ENCODE measurements at regions not wholly inside any gene's neighbourhood (a gene's known extent, or its start where the extent isn't known, plus 50 kb on each side); places are given as distances from the start of the nearest gene placed in this dataset.
"Not testable (repeated sequence)": the region's sequence is repeated elsewhere in the genome, so short reads cannot be mapped to it uniquely, and the experiment has no call there.

DNA sequence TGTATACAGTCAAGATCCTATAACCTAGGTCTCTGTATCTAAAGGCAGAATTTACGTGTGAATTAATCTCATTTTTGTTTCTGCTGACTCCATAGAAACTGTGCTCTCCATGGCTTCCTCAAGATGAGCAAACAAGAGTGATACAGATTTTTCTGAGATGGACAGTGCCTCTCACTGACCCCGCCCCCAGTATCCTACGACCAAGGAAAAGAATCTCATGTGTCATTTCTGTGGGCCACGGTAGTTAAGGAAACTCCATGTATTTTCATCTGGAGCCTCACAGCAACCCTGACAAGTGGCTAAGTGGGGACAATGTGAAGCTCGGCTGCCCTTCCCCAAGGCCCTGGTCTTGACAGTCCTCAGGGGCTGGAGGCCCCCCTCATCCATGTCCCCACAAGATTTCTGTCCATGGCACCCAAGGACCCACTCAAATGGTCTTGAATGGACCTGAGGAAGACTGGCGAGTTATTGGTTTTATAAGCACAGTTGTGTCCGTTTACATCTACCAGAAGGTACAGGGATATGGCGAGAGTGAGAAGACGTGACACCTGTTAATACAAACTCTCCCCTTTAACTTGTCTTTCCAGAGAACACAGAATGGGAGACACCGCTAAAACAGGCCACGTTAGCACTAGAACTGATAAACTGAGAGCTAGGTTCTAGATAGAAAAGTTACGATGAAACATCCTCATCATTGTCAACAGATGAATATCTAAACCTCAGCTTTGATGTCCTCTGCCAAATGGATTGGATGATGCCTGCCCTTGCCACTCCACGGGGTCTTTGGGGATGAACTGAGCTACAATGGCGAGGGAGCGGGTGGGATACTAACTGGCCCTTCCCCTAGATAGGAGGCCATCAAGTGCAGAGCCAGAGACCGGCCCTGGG lies 108.4 kb upstream of the EGLN3 start:
- no peak for DNase-seq

DNA sequence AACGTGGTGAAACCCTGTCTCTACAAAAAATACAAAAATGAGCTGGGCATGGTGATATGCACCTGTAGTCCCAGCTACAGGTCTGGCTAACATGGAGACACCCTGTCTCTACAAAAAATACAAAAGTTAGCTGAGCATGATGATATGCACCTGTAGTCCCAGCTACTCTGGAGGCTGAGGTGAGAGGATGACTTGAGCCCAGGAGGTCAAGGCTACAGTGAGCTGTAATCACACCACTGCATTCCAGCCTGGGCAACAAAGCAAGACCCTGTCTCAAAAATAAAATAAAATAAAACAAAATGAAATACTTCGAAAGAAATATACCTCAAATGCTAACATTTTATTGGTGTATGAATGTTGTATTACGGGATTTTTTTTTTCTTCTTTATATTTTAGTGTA lies 107.6 kb upstream of the EGLN3 start:
- no peak for DNase-seq

GRCh38 chr14:34056046-34056445 lies 105.2 kb upstream of the EGLN3 start:
- DNase-seq: no peak

GRCh38 chr14:34055157-34055950 lies 104.5 kb upstream of the EGLN3 start:
- DNase-seq: no peak

DNA sequence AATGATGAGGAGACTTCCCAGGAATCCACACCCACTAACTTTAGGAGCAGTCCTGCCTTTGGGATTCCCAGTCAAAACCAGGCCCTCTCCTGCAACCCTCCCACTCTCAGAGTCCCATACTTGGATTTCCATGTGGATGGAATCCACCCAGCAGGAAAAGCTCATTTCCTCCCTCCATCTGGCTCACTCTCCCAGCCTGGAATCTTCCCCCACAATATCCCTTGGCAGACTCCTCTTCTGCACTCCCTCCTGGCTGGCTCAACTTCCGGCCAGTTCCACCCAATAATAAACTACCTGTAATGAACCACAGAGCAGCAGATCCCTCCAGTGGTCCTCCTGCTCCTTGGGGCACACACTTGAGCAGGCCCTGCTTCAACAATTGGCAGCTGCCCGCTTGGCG lies 102.8 kb upstream of the EGLN3 start:
- DNase-seq: no peak

DNA sequence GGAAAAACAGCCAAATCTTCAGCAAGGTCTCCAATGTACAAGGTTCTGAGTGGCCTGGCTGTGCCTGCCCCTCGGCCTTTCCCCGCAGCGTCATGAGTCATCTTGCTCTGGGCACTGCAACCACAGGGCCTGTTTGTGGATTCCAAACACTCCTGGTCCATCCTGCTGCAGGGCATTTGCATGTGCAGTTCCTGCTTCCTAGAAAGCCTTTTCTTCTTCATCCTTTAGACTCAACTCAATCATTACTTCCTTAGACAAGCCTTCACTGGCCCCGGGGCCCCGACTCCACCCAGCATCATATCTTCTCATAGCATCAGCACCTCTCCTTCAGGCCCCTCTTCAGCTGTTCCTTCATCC lies 101.8 kb upstream of the EGLN3 start:
- DNase-seq: no peak

DNA sequence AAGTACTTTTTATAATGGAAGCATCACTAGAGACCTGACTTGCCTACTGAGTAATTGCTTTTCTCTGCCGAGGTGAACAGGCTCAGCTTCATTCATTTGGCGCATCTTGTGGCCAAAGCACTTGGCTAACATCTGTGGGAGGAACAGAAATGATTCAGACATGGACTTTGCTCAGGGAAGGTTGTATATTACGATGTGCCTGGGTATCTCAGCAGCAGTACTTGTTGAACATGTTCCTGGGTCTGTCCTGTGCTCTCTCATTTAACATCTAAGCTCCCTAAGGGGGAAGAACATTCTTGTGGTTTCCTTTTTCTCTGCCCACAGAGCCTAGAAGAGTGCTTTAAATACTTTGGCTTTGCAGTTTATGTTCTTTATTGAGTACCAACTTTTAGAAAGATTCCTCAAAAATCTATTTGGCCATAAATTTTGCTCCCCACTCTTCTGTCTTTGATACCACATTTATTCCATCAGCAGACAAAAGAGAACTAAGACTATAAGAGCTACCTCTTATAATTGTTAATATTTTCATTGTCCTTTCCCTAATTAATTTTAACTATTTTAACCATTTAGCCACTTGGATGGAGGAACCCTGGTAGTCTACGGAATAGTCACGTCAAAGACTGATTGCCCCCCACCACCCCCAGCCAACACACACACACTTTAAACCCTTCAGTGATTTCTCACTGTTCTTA lies 101.2 kb upstream of the EGLN3 start:
- no peak for DNase-seq

DNA sequence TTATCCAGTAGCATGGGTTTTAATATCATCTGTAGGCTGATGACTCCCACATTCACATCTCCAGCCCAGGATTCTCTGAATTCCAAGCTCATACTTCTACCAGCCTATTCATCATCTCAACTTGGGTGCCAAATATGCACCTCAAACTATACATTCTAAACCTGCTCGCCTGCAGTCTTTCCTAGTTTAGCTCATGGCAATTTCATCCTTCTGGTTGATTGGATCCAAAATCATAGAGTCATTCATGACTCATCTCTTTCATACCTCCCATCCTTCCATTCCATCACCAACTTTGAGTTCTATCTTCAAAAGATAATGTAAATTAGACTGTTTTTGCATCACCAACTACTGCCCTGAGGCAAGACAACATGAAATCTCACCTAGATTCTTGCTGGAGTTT lies 99.7 kb upstream of the EGLN3 start:
- no peak for DNase-seq

- no peak for DNase-seq
These were observed 98.9 kb upstream of the EGLN3 start for GRCh38 chr14:34049790-34050189.

GRCh38 chr14:34049187-34049586 lies 98.3 kb upstream of the EGLN3 start:
- DNase-seq: not testable (repeated sequence)

DNA sequence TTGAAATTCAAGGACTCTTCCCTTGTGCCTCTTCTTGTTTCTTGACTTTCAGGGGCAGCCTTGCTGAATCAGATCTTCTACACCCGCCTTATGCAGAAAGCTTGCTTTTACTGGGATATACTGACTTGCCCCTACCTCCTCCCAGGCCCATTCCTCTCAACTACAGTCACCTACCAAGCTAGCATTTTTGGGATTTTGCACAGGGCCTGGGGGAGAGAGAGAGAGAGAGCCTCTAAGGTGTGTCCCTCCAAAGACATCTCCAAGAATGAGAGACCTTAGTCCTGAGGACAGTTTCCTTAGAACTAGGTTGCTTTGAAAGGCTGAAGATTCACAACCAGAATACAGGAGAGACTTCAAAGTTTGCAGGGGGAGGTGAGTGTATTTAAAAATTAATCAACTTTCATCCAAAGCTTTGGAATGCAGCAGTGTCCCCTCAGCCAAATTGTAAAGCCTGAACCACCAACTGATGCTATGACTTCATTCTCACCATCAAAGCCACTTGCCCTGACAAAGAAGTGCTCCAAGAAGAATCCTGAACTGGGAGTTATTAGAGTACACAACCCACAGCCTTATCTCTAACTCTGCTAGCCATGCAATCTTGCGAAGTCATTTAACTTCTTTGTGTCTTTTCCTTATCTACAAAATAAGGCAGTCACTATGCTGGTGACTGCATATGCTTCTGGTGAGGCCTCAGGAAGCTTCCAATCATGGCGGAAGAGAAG lies 96.1 kb upstream of the EGLN3 start:
- no peak for DNase-seq

- DNase-seq: no peak
These were observed 93.9 kb upstream of the EGLN3 start for GRCh38 chr14:34044666-34045306.

GRCh38 chr14:34044373-34044637 lies 93.4 kb upstream of the EGLN3 start:
- DNase-seq: no peak

GRCh38 chr14:34043627-34044372 lies 92.9 kb upstream of the EGLN3 start:
- no peak for DNase-seq

DNA sequence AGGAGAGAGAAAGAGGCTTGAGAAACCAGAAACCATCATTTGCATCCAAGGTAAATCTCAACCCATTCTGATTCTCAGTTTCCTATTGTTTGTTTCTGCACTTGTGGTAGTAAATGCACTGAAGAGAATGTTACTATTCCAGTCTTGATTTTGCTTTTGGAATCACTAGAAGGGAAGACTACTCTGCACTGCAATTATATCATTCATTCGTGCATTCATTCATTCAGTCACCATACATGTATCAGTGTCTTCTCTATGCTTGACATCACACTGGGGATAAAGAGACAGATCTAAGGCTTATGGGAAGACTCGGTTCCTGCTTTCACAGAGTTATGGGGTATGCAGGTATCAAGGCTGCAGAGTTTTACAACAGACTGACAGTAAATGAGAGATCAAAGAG lies 90.3 kb upstream of the EGLN3 start:
- DNase-seq: no peak

DNA sequence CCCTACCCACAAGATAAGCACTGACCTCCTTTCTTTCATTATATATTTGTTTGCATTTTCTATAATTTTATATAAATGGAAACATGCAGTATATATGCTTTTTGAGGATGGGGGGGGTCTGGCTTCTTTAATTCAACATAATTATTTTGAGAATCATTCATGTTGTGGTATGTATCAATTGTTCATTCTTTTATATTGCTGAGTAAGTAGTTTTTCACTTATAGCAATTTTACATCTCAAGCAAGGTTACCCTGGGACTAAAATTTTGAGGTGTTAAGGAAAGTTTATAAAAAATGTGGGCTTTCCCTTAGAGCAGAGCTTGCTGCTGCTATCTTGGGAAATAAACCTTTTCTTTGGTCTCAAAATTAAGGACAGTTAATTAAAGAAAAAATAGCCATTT lies 89.9 kb upstream of the EGLN3 start:
- DNase-seq: no peak

GRCh38 chr14:34039428-34040047 lies 88.7 kb upstream of the EGLN3 start:
- DNase-seq: no peak

- DNase-seq: no peak
These were observed 87.6 kb upstream of the EGLN3 start for GRCh38 chr14:34038358-34039057.

DNA sequence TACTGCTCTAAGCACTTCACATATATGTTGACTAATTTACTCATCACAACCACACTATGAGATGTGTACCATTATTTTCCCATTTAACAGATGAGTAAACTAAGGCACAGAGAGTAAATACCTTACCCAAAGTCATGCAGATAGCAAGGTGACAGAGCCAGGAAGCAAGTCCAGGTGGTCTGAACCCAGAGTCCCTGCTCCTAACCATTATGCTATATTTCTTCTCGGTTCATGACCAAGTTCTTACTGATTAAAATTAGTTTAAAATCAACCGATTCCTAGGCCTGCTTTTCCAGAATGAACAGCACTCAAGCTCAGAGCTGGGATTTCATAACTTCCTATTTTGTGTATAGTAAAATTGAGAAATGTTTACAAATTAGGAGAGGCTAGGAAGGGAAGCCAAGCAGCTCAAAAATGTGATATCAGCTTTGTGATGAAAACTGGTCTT lies 85.5 kb upstream of the EGLN3 start:
- DNase-seq: no peak

DNA sequence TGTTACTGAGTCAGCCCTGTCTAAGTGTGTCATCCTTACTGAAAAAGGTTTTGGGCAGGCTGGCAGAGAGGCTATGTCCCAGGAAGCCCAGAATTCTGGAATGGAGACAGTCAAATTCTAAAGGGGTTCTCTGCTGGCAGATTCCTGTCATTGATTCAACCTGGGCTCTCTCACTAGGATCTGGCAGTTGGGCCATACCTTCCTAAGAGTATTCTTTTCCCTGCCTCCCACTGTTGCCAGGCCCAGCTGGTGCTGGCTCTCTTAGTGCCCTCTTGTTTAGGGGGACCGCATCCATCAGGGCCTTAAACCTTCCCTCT lies 85.0 kb upstream of the EGLN3 start:
- DNase-seq: no peak

All from NCI-H1105 (cell line).